GM21528 (cell line): ENCODE measurements at regions not wholly inside any gene's neighbourhood (a gene's known extent, or its start where the extent isn't known, plus 50 kb on each side); places are given as distances from the start of the nearest gene placed in this dataset.
"Not testable (repeated sequence)": the region's sequence is repeated elsewhere in the genome, so short reads cannot be mapped to it uniquely, and the experiment has no call there.

Source experiments
- ATAC-seq: cut with Tn5 transposase; IDR thresholded peaks from one replicate; pipeline ENCODE4 v1.9.1; 2021; ENCODE audit warnings: mild to moderate bottlenecking, moderate library complexity; ENCODE audit not compliant: unreplicated experiment, low FRiP score

DNA sequence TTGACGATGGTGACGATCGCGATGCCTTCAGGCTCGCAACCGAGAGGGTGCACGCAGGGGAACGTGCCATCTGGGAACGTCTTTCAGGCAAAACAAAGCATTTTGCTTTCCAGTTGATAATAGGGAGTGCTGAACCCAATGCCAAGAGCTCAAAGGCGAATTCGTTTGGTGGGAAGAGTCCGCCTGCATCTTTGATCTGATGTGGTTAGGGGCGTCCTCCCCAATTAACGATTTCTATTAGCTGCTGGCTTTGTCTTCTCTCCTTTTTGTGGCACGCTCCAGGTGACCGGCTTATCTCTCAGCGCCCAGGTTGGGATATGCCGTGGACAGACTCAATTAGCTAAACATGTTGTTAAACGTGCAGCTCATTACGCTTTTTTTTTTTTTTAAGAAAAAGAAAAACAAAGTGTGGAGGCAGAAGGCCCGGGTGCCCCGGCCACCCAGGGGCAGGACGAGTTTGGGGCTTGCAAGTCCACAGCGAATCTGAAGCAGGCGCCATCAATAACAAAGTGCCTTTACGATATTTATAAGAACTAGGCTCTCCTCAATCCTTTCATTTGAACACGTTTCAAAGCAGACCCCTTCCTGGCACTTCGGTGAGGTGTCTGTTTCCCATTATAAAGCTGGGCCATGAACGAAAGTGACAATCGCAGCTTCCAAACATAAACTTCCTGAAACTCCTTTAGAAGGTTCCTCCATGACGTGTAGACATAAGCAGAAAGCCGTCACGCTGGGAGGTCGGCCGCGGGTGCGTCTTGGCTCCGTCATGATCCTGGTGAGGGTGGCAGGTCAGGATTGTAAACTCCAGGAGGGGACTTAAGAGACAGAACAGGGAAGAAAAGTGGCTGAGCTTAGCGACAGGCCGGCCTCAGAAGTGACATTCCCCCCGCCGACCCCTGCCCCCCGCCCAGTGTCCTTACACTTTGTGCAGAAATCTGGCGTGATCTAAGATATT lies 155.3 kb downstream of the LAT start:
- ATAC-seq = not testable (repeated sequence)

DNA sequence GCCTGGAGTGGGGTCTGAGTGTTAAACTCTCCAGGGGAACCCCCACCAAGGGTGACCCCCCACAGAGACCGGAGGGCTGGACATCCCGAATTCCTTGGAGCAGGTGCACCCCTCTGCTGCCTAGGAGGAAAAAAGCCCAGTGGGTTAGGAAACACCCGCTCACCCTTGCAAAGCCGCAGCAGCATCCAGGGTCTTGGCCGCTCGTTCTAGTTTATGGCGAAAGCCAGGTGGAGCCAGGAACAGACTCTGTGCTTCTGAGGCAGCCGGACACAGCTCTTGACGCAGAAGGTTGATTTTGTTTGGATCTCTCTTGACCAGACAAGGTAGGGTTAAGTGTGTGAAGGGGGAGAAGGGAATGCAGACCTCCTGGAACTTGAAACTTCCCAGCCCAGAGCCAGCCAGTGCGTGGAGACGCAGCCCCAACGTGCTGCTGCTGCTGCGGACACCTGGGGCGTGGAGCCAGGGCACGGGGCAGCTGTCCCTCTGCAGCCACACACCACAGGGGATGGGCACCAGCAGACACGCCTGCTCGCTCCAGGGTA lies 154.5 kb downstream of the LAT start:
- no peak for ATAC-seq

- not testable (repeated sequence) for ATAC-seq
Measured at GRCh38 chr16:29138698-29139097, 153.8 kb downstream of the LAT start.

GRCh38 chr16:29137894-29138662 lies 153.2 kb downstream of the LAT start:
- not testable (repeated sequence) for ATAC-seq

DNA sequence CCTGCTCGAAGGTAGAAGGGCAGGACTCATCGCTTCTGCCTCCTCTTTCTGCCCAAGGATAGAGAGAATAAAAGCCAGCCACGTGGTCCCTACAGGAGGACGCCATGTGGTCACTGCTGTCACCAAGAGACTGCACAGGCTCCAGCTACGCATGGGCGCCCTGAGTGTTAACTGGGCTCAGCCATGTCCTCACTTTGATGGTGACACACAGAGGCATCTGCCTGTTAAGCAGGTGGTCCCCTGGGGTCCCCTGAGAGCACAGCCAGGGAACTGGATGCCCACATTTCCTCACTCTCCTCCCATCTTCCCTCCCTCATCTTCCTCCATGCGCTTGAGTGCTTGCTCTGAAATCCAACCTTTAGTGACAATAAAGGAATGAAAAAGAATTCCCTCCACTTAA lies 152.6 kb downstream of the LAT start:
- not testable (repeated sequence) for ATAC-seq

GRCh38 chr16:29136916-29137315 lies 152.1 kb downstream of the LAT start:
- not testable (repeated sequence) for ATAC-seq

DNA sequence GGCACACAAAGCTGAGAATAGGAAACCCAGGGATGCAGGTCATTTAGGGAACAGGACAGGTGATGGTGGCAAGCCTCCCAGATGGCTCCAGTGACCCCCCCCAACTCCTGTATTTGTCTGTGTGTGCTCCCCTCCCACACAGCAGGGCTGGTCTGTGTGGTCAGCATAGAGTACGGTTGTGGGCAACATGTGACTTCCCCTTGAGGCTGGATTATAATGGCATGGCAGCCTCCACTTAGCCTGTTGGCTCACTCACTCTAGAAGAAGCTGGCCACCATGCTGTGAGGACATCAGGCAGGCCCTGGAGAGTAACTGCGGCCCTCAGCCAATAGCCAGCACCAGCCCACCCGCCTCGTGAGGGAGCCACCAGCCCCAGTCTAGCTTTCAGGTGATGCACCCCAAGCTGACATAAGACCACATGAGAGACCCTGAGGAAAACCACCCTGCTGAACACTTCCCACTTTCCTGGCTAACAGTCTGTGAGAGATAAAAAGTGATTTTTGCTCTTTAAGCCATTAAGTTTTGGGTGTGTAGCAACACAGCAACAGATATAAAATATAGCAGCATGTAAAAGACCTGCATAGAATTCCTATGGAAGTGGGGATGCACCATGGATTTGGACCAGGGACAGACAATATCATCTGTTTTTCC lies 151.3 kb downstream of the LAT start:
- ATAC-seq = not testable (repeated sequence)

GRCh38 chr16:29135098-29135497 lies 150.2 kb downstream of the LAT start:
- ATAC-seq = not testable (repeated sequence)

GRCh38 chr16:29133681-29134430 lies 149.0 kb downstream of the LAT start:
- ATAC-seq = not testable (repeated sequence)

DNA sequence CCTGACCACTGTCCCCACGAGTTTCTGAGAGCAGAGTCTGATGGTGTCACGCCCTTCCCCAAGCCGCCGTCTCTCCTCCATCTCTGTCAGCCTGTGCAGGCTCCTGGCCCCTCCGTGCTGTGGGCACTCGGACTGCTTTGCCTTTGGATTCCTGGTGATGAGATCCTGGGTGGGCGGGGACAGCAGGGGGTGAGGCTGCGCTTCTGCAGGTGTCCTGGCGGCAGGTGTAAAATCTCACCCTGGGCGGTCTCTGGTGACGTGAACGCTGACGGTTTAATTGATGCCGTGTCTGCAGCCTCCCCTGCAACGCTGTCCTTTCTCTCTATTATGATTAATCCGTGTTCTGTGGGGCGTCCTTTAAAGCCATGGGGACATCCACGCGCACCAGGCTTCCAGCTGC lies 148.0 kb downstream of the LAT start:
- not testable (repeated sequence) for ATAC-seq

DNA sequence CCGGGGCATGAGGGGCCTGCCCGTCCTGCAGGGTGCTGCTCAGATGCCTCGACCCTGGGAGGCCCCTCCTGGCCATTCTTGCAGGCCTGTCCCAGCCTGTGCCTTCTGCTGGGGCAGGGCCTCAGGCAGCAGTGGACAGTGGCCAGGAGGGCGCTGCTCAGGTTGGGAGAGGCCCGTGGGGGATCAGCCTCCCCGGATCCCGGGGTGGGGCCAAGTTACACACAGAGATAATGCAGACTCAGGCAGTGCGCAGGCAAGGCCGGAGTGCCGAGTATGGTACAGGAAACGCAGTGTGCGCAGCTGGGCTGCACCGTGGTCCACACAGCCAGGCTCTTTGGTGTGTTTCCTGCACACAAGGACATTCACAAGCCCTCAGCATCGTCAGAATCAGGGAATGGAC lies 147.6 kb downstream of the LAT start:
- not testable (repeated sequence) for ATAC-seq

DNA sequence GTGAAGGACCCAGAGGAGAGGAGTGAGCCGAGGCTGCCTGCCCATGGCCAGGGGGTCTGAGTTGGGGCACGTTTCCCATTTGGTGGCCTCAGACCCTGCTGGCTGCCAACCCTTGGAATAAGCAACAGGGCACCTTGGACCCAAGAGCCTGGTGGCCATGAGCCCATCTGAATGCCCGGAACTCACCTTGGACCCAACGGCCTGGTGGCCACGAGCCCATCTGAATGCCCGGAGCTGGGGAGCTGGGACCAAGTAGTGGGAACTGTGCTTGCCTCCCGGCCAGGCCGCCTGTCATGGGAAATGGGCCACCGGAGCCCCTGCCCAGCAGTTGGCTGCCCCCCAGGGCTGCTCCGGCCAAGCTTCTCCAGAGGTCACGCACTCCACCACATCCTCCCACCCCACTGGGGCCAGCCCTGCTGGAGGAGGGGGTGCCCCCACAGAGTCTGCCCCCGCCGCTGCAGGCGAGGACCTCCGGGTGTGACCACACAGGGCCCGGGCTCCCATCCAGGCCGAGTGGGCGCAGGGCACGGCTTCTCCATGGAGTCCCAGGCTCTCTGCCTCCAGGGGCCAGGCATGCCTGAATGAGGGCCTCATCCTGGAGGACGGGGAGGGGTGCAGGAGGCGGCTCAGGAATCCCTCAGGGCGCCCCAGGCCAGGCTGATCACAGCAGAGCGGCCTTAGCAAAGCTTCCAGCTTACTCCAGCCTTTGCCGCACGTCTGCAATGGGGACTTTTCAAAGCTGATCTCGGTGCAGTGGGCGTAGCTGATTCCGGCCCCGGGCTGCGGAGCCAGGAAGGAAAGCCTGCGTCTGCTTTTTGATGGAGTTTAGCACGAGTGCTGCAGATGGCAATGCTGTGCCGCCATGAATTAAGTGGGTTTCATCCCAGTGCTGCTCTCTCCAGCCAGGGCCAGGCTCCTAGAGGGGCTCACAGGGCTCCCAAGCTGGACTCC lies 146.3 kb downstream of the LAT start:
- ATAC-seq = not testable (repeated sequence)

GRCh38 chr16:29130131-29130711 lies 145.4 kb downstream of the LAT start:
- not testable (repeated sequence) for ATAC-seq

GRCh38 chr16:29129458-29130038 lies 144.7 kb downstream of the LAT start:
- not testable (repeated sequence) for ATAC-seq

GRCh38 chr16:29128732-29129457 lies 144.0 kb downstream of the LAT start:
- ATAC-seq = not testable (repeated sequence)

DNA sequence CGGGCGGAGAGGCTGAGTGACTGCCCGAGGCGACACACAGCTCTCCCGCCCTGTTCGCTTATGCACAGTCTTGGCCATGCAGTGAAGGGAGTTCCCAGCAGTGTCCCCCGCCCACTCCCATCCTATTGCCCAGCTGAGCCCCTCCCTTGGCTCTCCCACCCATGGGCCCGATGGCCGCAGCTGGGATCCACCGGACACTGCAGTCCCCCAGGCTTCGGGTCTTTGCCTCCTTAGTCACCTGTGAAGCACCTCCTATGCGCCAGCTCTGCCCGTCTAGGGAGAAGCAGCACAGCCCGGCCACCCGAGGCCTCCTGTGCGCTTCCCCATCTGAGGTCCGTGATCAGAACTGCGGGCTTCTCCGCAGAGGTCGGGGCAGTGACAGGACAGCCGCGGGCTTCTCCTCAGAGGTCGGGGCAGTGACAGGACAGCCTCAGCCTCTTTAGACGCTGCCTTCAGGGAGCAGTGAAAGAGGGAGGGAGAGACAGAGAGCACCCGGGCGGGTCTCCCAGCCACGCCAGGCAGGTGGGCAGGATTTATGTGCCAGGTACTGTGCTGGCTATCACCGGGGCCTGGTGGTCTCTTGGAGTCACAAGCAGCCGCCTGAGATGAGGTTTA lies 143.1 kb downstream of the LAT start:
- not testable (repeated sequence) for ATAC-seq

GRCh38 chr16:29126616-29127015 lies 141.8 kb downstream of the LAT start:
- ATAC-seq = no peak
